Hematopoietic multipotent progenitor cell treated with erythropoietin and hydrocortisone succinate and interleukin-3 and kit ligand, for 17 days (in vitro differentiated cells): ENCODE measurements at regions not wholly inside any gene's neighbourhood (a gene's known extent, or its start where the extent isn't known, plus 50 kb on each side); places are given as distances from the start of the nearest gene placed in this dataset.
A peak's percentile ranks its signal among the peaks of the same experiment; 100 is the strongest.
"Not testable (repeated sequence)": the region's sequence is repeated elsewhere in the genome, so short reads cannot be mapped to it uniquely, and the experiment has no call there.

Experiments used
- DNase-seq: peaks from one replicate; pipeline ENCODE4 v3.0.0-alpha.2; 2015; ENCODE audit warnings: low spot score

GRCh38 chrX:109879991-109880390 is 122.9 kb upstream of the TMEM164 start:
- no peak for DNase-seq

GRCh38 chrX:109880629-109881028 is 122.3 kb upstream of the TMEM164 start:
- no peak for DNase-seq

GRCh38 chrX:109886122-109886761 is 116.7 kb upstream of the TMEM164 start:
- peak; percentile 52 for DNase-seq

- DNase-seq = no peak
These were observed 113.5 kb upstream of the TMEM164 start for GRCh38 chrX:109889289-109890006.

- no peak for DNase-seq
These were observed 112.6 kb upstream of the TMEM164 start for GRCh38 chrX:109890300-109890699.

- peak; percentile 67 for DNase-seq
These were observed 111.9 kb upstream of the TMEM164 start for GRCh38 chrX:109890910-109891502.

GRCh38 chrX:109896024-109896423 is 106.9 kb upstream of the TMEM164 start:
- DNase-seq = not testable (repeated sequence)

- DNase-seq = no peak
These were observed 100.2 kb upstream of the TMEM164 start for GRCh38 chrX:109902665-109903064.

- no peak for DNase-seq
These were observed 91.9 kb upstream of the TMEM164 start for GRCh38 chrX:109911046-109911445.

- DNase-seq = not testable (repeated sequence)
These were observed 89.9 kb upstream of the TMEM164 start for GRCh38 chrX:109912993-109913392.

GRCh38 chrX:109914114-109914849 is 88.6 kb upstream of the TMEM164 start:
- no peak for DNase-seq

- no peak for DNase-seq
These were observed 84.2 kb upstream of the TMEM164 start for GRCh38 chrX:109918753-109919152.

- no peak for DNase-seq
These were observed 82.6 kb upstream of the TMEM164 start for GRCh38 chrX:109920325-109920724.

- no peak for DNase-seq
These were observed 82.0 kb upstream of the TMEM164 start for GRCh38 chrX:109920868-109921267.

GRCh38 chrX:109922190-109922589 is 80.7 kb upstream of the TMEM164 start:
- DNase-seq = no peak

- DNase-seq = not testable (repeated sequence)
These were observed 77.9 kb upstream of the TMEM164 start for GRCh38 chrX:109925003-109925402.

GRCh38 chrX:109925656-109926055 is 77.3 kb upstream of the TMEM164 start:
- DNase-seq = no peak

- DNase-seq = no peak
These were observed 76.8 kb upstream of the TMEM164 start for GRCh38 chrX:109926118-109926517.

GRCh38 chrX:109926743-109927662 is 75.9 kb upstream of the TMEM164 start:
- DNase-seq = peak; percentile 5

- DNase-seq = no peak
These were observed 75.1 kb upstream of the TMEM164 start for GRCh38 chrX:109927663-109928273.
